GM12878 (cell line): ENCODE measurements at regions not wholly inside any gene's neighbourhood (a gene's known extent, or its start where the extent isn't known, plus 50 kb on each side); places are given as distances from the start of the nearest gene placed in this dataset.

ENCODE experiments used
- ATAC-seq: fragments of 200-7000 bp; cut with Tn5 transposase; 3 replicates; pipeline ENCODE4 v1.9.1; 2020; ENCODE audit warnings: mild to moderate bottlenecking, moderate library complexity
- BruUV-seq: library from RNA; stranded (reverse); fragments of 400-500 nt; replicated peaks from 2 replicates; lab custom pipeline; 2021; lab: Mats Ljungman, UMichigan
- CTCF ChIA-PET: fragments of 300-600 bp; sonication (Branson Sonifier 250); formaldehyde crosslinking; extraction: SDS; loops from one replicate; lab custom pipeline; 2021; ENCODE audit warnings: inconsistent platforms; lab: Yijun Ruan, JAX
- POLR2A ChIA-PET: fragments of 350-600 bp; formaldehyde crosslinking; extraction: SDS; loops from one replicate; lab custom pipeline; 2021; ENCODE audit warnings: inconsistent platforms; lab: Charles Lee
- RAD21 ChIA-PET: fragments of 300-600 bp; sonication (Branson Sonifier 250); formaldehyde crosslinking; loops from one replicate; lab custom pipeline; 2023; ENCODE audit warnings: antibody characterized with exemption; ENCODE audit not compliant: unreplicated experiment; lab: Charles Lee
- SMC1A ChIA-PET: fragments of 300-600 bp; sonication (Branson Sonifier 250); formaldehyde crosslinking; loops from one replicate; lab custom pipeline; 2023; ENCODE audit not compliant: unreplicated experiment, uncharacterized antibody; lab: Charles Lee
- DNase-seq: peaks from one replicate; pipeline ENCODE4 v3.0.0-alpha.2; 2011; ENCODE audit warnings: low read depth, low spot score
- FAIRE-seq: peaks from 3 replicates; lab custom pipeline; 2011; peaks lifted over from hg19 to GRCh38; lab: Jason Lieb, UNC
- H2AFZ ChIP-seq: 2 replicates; pipeline ENCODE4 v1.6.0; 2011; ENCODE audit warnings: low read depth, low read length, control low read depth; ENCODE audit not compliant: control insufficient read depth
- H3K27ac ChIP-seq: 2 replicates; pipeline ENCODE4 v1.5.1; 2011; ENCODE audit warnings: control low read depth; ENCODE audit not compliant: control insufficient read depth, insufficient read depth
- H3K27me3 ChIP-seq, 2 experiments: replicated peaks in 1 of 2; 2 replicates each; pipeline versions ENCODE4 v1.6.0 to v1.6.1; 2011; ENCODE audit warnings: low read length in 1 of 2; ENCODE audit not compliant: control insufficient read depth in 2 of 2, insufficient read depth in 2 of 2
- H3K36me3 ChIP-seq, 2 experiments: 2 replicates each; pipeline ENCODE4 v1.5.1; 2011; ENCODE audit warnings: low read length in 1 of 2; ENCODE audit not compliant: control insufficient read depth in 2 of 2, insufficient read depth in 2 of 2
- H3K4me1 ChIP-seq: 2 replicates; pipeline ENCODE4 v1.6.1; 2011; ENCODE audit warnings: mild to moderate bottlenecking, low read length, moderate library complexity, mixed read lengths; ENCODE audit not compliant: control insufficient read depth, insufficient read depth
- H3K4me2 ChIP-seq: 2 replicates; pipeline ENCODE4 v1.6.0; 2011; ENCODE audit warnings: control low read depth; ENCODE audit not compliant: control insufficient read depth, insufficient read depth
- H3K4me3 ChIP-seq: fragments of 200-600 bp; sonication (generic); 2 replicates; pipeline ENCODE4 v1.5.1; 2016
- H3K79me2 ChIP-seq: 2 replicates; pipeline ENCODE4 v1.6.0; 2011; ENCODE audit warnings: low read length; ENCODE audit not compliant: control insufficient read depth, insufficient read depth
- H3K9ac ChIP-seq: 2 replicates; pipeline ENCODE4 v1.8.0; 2011; ENCODE audit warnings: low read length, control low read depth, mixed read lengths; ENCODE audit not compliant: control insufficient read depth, insufficient read depth
- H3K9me3 ChIP-seq: replicated peaks from 3 replicates; pipeline ENCODE4 v1.5.1; 2011; ENCODE audit warnings: mild to moderate bottlenecking, low read length; ENCODE audit not compliant: control insufficient read depth, insufficient read depth
- H4K20me1 ChIP-seq: 2 replicates; pipeline ENCODE4 v1.6.0; 2011; ENCODE audit not compliant: control insufficient read depth, insufficient read depth
- CREM ChIP-seq: IDR thresholded peaks from 2 replicates; pipeline ENCODE4 v1.6.1; 2014; ENCODE audit warnings: antibody characterized with exemption, low read depth
- IKZF2 ChIP-seq, 2 experiments: fragments of 450-650 bp; IDR thresholded peaks; 2 replicates each; pipeline ENCODE4 v1.6.1; 2017; ENCODE audit warnings: mild to moderate bottlenecking in 2 of 2, moderate library complexity in 2 of 2
- MTA2 ChIP-seq: fragments of 450-650 bp; IDR thresholded peaks from 2 replicates; pipeline ENCODE4 v1.6.1; 2016; ENCODE audit warnings: low read depth, mild to moderate bottlenecking, moderate library complexity
- NFXL1 ChIP-seq: fragments of 450-650 bp; IDR thresholded peaks from 2 replicates; pipeline ENCODE4 v1.6.1; 2017; ENCODE audit warnings: antibody characterized with exemption, mild to moderate bottlenecking, borderline replicate concordance
- PML ChIP-seq: IDR thresholded peaks from 2 replicates; pipeline ENCODE4 v1.6.1; 2012; ENCODE audit warnings: low read length, inconsistent platforms
- SMAD1 ChIP-seq: fragments of 450-650 bp; IDR thresholded peaks from 2 replicates; pipeline ENCODE4 v1.6.1; 2018; ENCODE audit warnings: mild to moderate bottlenecking, low read depth; ENCODE audit not compliant: partially characterized antibody
- STAT1 ChIP-seq: fragments of 450-650 bp; conservative IDR thresholded peaks from 2 replicates; pipeline ENCODE4 v1.6.1; 2014; ENCODE audit warnings: antibody characterized with exemption, mild to moderate bottlenecking
- TARDBP ChIP-seq: IDR thresholded peaks from 2 replicates; pipeline ENCODE4 v1.6.1; 2016; ENCODE audit warnings: borderline replicate concordance
- TBL1XR1 ChIP-seq: IDR thresholded peaks from 2 replicates; pipeline ENCODE4 v1.6.1; 2012; ENCODE audit warnings: low read depth, low read length, improper control_type of control experiment
- ZNF622 ChIP-seq: fragments of 450-650 bp; IDR thresholded peaks from 2 replicates; pipeline ENCODE4 v1.6.1; 2017; ENCODE audit warnings: mild to moderate bottlenecking, inconsistent platforms
- WGBS: methylation state at CpG from one replicate; pipeline ENCODE4 v1.1.6; 2016; ENCODE audit warnings: low lambda C conversion rate; ENCODE audit not compliant: insufficient replicate concordance, insufficient coverage; ENCODE audit errors: missing lambda C conversion rate; 5-methylcytosine and 5-hydroxymethylcytosine counted together
- in situ Hi-C: fragments of 300-500 bp; cut with MboI; formaldehyde crosslinking; loops from 9 replicates; pipeline ENCODE4 v1.14.3; 2018; ENCODE audit warnings: mixed read lengths
- intact Hi-C: fragments of 100-400 bp; cut with micrococcal nuclease; formaldehyde crosslinking; loops from one replicate; pipeline ENCODE4 v1.14.2; 2022; ENCODE audit not compliant: unreplicated experiment
- TF ChIP-seq, protein P1 (sequence below), 3 experiments: IDR thresholded peaks in 2 of 3; conservative IDR thresholded peaks in 1 of 3; 2 replicates each; pipeline ENCODE4 v1.5.1; 2011; ENCODE audit warnings: low read depth in 3 of 3, low read length in 3 of 3, mild to moderate bottlenecking in 3 of 3, control low read depth in 2 of 3, moderate library complexity in 2 of 3, inconsistent platforms in 1 of 3, mixed read lengths in 1 of 3; ENCODE audit not compliant: control insufficient read depth in 2 of 3, insufficient read depth in 1 of 3; ENCODE audit errors: extremely low read depth in 1 of 3
- TF ChIP-seq, protein P2 (sequence below): IDR thresholded peaks from 2 replicates; pipeline ENCODE4 v1.6.1; 2011; ENCODE audit warnings: low read depth, mild to moderate bottlenecking, low read length, moderate library complexity, borderline replicate concordance; ENCODE audit errors: extremely low read depth

DNA sequence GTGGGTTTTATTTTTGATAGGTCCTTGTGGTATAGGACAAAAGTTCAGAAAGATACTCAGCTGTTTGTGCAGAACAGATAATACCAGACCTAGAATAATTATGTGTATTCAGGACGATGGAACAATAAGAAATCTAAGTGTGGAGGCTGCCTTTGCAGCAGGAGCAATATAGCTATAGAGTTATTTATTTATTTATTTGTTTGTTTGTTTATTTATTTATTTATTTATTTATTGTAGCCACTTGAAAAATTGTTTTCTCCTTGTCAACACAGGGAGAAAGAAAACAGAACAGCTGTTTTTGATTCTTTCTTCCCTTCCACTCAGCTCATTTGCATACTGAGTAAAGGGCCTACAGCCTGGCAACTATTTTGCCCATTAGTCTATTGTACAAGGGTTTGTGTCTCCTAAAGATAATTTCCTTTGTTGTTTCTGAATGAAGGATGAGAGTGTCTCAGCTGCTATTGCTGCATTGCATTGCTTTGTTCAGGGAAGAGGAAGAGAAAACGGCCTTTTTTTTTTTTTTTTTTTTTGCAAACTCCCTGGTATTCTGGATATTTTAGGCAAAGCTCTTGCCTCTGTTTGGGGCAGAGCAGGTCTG is 56.0 kb upstream of the ESX1 start:
- Histone ChIP-seq H2AFZ (no peak overlapping the region), H4K20me1 (no peaks in the 10 kb centered on the region), H3K36me3 (no peaks in the 10 kb centered on the region), H3K4me3 (no peak overlapping the region), H3K27ac (no peak overlapping the region), H3K4me1 (no peaks in the 10 kb centered on the region), H3K9ac (no peak overlapping the region), H3K9me3 (no peaks in the 10 kb centered on the region), H3K4me2 (no peak overlapping the region), H3K79me2 (no peaks in the 10 kb centered on the region), H3K27me3 (no peaks in the 10 kb centered on the region)
- intact Hi-C loops, result no loop called here
- 0% methylated on average over 1 of the region's 2 CpGs for WGBS
- FAIRE-seq (no peak), ATAC-seq (no peak), DNase-seq (no peak)
- ChIA-PET RAD21 (no interaction called here), SMC1A (interaction anchor here (1.7 kb wide), 1 partner anchor 150 kb away, joined by 3 read pairs; no protein-coding TSS in a partner anchor), POLR2A (no interaction called here), CTCF (no interaction called here)
- TF ChIP-seq PML (no peak), SMAD1 (no peak), IKZF2 (IDR thresholded peaks at IDR 0.05) (no peak), MTA2 (no peak), CREM (no peak), NFXL1 (no peak), TBL1XR1 (no peak), STAT1 (no peak), TARDBP (no peak), ZNF622 (no peak)
- TF ChIP-seq, protein P1, sequence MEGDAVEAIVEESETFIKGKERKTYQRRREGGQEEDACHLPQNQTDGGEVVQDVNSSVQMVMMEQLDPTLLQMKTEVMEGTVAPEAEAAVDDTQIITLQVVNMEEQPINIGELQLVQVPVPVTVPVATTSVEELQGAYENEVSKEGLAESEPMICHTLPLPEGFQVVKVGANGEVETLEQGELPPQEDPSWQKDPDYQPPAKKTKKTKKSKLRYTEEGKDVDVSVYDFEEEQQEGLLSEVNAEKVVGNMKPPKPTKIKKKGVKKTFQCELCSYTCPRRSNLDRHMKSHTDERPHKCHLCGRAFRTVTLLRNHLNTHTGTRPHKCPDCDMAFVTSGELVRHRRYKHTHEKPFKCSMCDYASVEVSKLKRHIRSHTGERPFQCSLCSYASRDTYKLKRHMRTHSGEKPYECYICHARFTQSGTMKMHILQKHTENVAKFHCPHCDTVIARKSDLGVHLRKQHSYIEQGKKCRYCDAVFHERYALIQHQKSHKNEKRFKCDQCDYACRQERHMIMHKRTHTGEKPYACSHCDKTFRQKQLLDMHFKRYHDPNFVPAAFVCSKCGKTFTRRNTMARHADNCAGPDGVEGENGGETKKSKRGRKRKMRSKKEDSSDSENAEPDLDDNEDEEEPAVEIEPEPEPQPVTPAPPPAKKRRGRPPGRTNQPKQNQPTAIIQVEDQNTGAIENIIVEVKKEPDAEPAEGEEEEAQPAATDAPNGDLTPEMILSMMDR (IDR thresholded peaks at IDR 0.05 in 2 of 3, conservative IDR thresholded peaks at IDR 0.05 in 1 of 3; ENCODE audit: control insufficient read depth in 2 of 3, extremely low read depth in 1 of 3, insufficient read depth in 1 of 3, low read depth in 3 of 3, low read length in 3 of 3), result no peak
- TF ChIP-seq, protein P2, sequence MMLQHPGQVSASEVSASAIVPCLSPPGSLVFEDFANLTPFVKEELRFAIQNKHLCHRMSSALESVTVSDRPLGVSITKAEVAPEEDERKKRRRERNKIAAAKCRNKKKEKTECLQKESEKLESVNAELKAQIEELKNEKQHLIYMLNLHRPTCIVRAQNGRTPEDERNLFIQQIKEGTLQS, result no peak
- in situ Hi-C loops, result no loop called here
- no TSS peak for BruUV-seq
